GM12874 (cell line): ENCODE measurements at regions not wholly inside any gene's neighbourhood (a gene's known extent, or its start where the extent isn't known, plus 50 kb on each side); places are given as distances from the start of the nearest gene placed in this dataset.

ENCODE experiments used
- CTCF ChIP-seq: IDR thresholded peaks from 2 replicates; pipeline ENCODE4 v1.5.1; 2011; ENCODE audit warnings: low read depth, mild to moderate bottlenecking, control low read depth, low read length, moderate library complexity; ENCODE audit not compliant: insufficient read depth

DNA sequence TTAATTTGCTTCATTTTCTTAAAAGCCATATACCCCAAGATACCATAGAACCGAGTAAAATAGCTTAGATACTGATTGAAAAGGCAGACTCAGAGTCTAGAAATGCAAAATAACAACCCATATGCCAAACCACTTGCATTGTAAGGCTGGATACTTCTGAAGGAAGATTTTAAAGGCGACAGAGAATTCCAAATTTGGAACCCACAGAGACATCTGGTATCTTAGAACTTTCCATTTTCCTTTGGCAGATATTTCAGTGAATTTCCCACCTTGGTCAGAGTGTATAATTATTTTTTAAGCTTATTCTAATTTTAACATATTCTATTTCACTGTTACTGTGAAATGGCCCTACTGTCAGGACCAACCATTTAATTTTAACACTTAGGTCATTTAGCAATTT lies 186.4 kb upstream of the E2F7 start:
- no peak for TF ChIP-seq CTCF

DNA sequence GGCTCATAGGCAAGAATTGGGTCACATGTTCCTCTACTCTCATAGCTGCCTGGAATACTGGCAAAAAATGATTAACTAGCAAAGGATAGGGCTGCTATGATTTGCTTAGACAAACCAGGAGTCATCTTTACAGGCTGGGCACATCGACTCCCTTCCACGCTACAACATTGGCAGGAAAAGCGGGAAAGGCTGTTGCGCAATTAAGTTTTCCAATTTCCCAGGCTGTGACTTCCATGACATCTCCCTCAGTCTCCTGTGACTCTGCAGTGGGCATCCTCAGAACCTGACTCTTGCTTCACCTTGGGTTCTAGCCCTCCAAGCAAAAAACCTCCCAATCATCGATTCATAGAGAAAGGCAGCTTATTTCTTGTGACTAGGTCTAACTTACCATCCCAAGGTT lies 184.5 kb upstream of the E2F7 start:
- no peak for TF ChIP-seq CTCF

DNA sequence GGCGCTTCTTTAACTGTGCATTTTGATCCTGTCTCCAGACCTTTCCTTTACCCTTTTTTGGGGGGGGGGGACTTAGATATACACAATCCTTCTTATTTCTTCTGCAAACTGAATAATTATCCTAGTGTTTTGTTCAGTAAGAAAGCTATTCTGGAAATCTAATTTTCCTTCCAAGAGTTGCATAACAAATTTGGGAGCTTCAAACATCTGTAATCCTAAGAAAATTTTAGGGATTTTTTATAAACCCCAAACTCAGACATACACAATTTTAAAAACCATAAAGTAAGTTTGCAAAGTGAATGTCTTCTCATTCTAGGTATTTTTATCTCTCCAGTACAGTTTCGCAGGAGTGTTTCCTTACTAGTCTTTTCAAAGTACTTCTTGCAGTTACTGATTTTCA lies 182.7 kb upstream of the E2F7 start:
- no peak for TF ChIP-seq CTCF

DNA sequence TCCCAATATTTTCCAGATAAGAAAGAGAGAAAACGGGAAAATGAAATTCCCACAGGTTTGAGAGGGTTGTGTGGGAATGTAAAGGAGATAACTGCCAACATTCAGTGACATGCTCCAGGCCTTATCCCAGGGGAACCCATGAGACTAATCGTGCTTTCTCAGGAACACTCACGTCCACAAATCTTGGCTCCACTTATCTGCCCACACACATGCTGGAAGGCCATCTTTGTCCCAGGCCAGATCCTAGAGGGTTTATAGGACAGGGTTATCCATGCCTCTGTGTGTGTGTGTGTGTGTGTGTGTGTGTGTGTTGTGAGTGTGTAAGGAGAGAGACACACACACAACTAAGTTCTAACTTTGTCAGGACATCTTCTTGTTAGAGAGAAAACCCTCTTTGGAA lies 182.2 kb upstream of the E2F7 start:
- no peak for TF ChIP-seq CTCF

DNA sequence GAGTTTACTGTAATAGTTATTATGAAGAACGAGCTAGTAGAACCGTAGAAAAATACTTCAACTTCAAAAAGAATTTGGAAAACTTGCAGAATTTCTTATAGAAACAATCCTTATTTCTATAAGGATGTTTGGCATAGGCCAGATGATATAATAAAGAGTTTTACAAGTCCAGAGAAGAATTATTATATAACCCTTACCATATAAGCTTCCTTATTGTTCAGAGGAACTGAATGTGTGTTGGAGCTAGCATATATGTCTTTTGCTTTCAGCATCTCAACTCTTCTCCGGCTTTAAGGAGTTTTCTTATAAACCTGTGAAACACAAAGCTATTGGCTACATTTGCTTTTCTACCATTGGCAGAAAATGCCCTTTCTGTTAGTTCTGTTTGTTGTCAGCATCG lies 178.0 kb upstream of the E2F7 start:
- no peak for TF ChIP-seq CTCF

DNA sequence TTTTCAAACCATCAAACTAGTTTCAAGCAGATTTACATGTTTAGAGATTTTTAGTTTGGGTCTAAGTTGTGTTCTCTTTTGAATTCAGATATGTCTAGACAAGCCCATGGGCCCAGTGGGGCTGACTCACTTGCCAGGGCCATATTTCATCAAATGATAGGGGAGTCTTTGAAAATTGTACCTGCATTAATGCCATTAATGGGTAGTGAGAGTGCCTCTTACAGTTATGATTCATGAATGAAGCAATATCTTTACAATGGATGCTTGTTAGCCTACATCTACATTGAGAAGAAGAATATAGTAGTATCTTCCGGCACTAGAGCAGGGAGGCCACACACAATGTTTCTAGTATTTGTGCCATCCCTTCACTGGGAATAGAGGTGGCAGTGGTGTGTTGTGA lies 174.2 kb upstream of the E2F7 start:
- TF ChIP-seq CTCF, result no peak

DNA sequence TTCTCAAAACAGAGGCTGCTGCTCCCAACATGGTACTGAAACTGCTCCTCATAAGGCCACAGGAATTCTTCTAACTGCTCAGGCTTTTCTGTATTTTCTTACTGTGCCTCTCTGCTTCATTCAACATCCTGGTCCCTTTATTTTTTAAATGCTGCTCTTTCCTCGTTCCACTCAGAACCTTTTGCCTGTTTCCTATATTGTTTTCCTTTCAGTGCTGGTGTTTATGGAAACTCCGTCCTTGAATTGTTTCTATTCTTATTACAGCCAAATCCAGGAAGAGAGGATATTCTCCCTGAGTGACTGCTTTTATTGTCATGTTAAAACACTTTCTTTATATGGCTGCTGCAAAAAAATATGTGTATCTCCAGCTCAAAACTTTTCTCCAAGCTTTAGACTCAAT lies 173.0 kb upstream of the E2F7 start:
- TF ChIP-seq CTCF, result no peak

- no peak for TF ChIP-seq CTCF
Observed at GRCh38 chr12:77237896-77238295, 172.5 kb upstream of the E2F7 start.
